Activated naive CD8-positive, alpha-beta T cell treated with anti-CD3 and anti-CD28 coated beads for 36 hours (primary cell): ENCODE measurements at regions not wholly inside any gene's neighbourhood (a gene's known extent, or its start where the extent isn't known, plus 50 kb on each side); places are given as distances from the start of the nearest gene placed in this dataset.

Source experiments
- DNase-seq: peaks from one replicate; pipeline ENCODE4 v3.0.0; 2021
- H3K27ac Mint-ChIP-seq: one replicate; pipeline ENCODE4 v1.8.0; 2022; ENCODE audit warnings: mild to moderate bottlenecking, moderate library complexity, mixed read lengths
- H3K27me3 Mint-ChIP-seq: one replicate; pipeline ENCODE4 v1.8.0; 2022; ENCODE audit warnings: mild to moderate bottlenecking, mixed read lengths
- H3K36me3 Mint-ChIP-seq: one replicate; pipeline ENCODE4 v1.8.0; 2021; ENCODE audit warnings: mild to moderate bottlenecking, mixed read lengths
- H3K4me1 Mint-ChIP-seq: one replicate; pipeline ENCODE4 v1.8.0; 2021; ENCODE audit warnings: mixed read lengths
- H3K4me3 Mint-ChIP-seq: one replicate; pipeline ENCODE4 v1.8.0; 2022; ENCODE audit warnings: mild to moderate bottlenecking, moderate library complexity, mixed read lengths
- H3K9me3 Mint-ChIP-seq: one replicate; pipeline ENCODE4 v1.8.0; 2022; ENCODE audit warnings: mixed read lengths

GRCh38 chr12:20234474-20234873, 133.9 kb upstream of the PDE3A start:
- H3K27ac Mint-ChIP-seq = no peak overlapping the region
- no peak for DNase-seq
- H3K9me3 Mint-ChIP-seq = peaks cover 9% of the 10 kb centered on the region
- no peaks in the 10 kb centered on the region for H3K27me3 Mint-ChIP-seq
- H3K4me3 Mint-ChIP-seq = no peak overlapping the region
- H3K4me1 Mint-ChIP-seq = no peaks in the 10 kb centered on the region
- no peaks in the 10 kb centered on the region for H3K36me3 Mint-ChIP-seq

GRCh38 chr12:20237091-20237490, 131.2 kb upstream of the PDE3A start:
- Mint-ChIP-seq H3K27ac (no peak overlapping the region), H3K4me1 (no peaks in the 10 kb centered on the region), H3K27me3 (no peaks in the 10 kb centered on the region), H3K36me3 (no peaks in the 10 kb centered on the region), H3K9me3 (peaks cover 6% of the 10 kb centered on the region), H3K4me3 (no peak overlapping the region)
- DNase-seq = no peak

- no peak for DNase-seq
- Mint-ChIP-seq H3K27me3 (no peaks in the 10 kb centered on the region), H3K4me1 (no peaks in the 10 kb centered on the region), H3K27ac (no peak overlapping the region), H3K9me3 (peaks cover 7% of the 10 kb centered on the region), H3K36me3 (peaks cover 2% of the 10 kb centered on the region), H3K4me3 (no peak overlapping the region)
Observed at GRCh38 chr12:20245491-20245890, 122.8 kb upstream of the PDE3A start.

- no peak for DNase-seq
- Mint-ChIP-seq H3K27ac (no peak overlapping the region), H3K36me3 (peaks cover 2% of the 10 kb centered on the region), H3K4me1 (no peaks in the 10 kb centered on the region), H3K27me3 (no peaks in the 10 kb centered on the region), H3K9me3 (peaks cover 7% of the 10 kb centered on the region), H3K4me3 (no peak overlapping the region)
Observed at GRCh38 chr12:20248646-20249045, 119.7 kb upstream of the PDE3A start.

- no peak for DNase-seq
- H3K4me1 Mint-ChIP-seq = no peaks in the 10 kb centered on the region
- H3K4me3 Mint-ChIP-seq = no peak overlapping the region
- peaks cover 2% of the 10 kb centered on the region for H3K36me3 Mint-ChIP-seq
- H3K9me3 Mint-ChIP-seq = peaks cover 7% of the 10 kb centered on the region
- H3K27me3 Mint-ChIP-seq = no peaks in the 10 kb centered on the region
- H3K27ac Mint-ChIP-seq = no peak overlapping the region
Observed at GRCh38 chr12:20250761-20251160, 117.6 kb upstream of the PDE3A start.

GRCh38 chr12:20257311-20257710, 111.0 kb upstream of the PDE3A start:
- Mint-ChIP-seq H3K4me3 (no peak overlapping the region), H3K9me3 (no peaks in the 10 kb centered on the region), H3K36me3 (no peaks in the 10 kb centered on the region), H3K27ac (no peak overlapping the region), H3K4me1 (no peaks in the 10 kb centered on the region), H3K27me3 (no peaks in the 10 kb centered on the region)
- DNase-seq = no peak

GRCh38 chr12:20259786-20260185, 108.6 kb upstream of the PDE3A start:
- Mint-ChIP-seq H3K9me3 (no peaks in the 10 kb centered on the region), H3K4me1 (no peaks in the 10 kb centered on the region), H3K4me3 (no peak overlapping the region), H3K27ac (no peak overlapping the region), H3K27me3 (no peaks in the 10 kb centered on the region), H3K36me3 (no peaks in the 10 kb centered on the region)
- DNase-seq = no peak

- DNase-seq = no peak
- H3K4me1 Mint-ChIP-seq = no peaks in the 10 kb centered on the region
- no peaks in the 10 kb centered on the region for H3K9me3 Mint-ChIP-seq
- H3K27ac Mint-ChIP-seq = no peak overlapping the region
- H3K36me3 Mint-ChIP-seq = no peaks in the 10 kb centered on the region
- H3K27me3 Mint-ChIP-seq = no peaks in the 10 kb centered on the region
- H3K4me3 Mint-ChIP-seq = no peak overlapping the region
Observed at GRCh38 chr12:20260851-20261250, 107.5 kb upstream of the PDE3A start.

- H3K4me3 Mint-ChIP-seq = no peak overlapping the region
- H3K4me1 Mint-ChIP-seq = no peaks in the 10 kb centered on the region
- no peak for DNase-seq
- H3K9me3 Mint-ChIP-seq = no peaks in the 10 kb centered on the region
- H3K27ac Mint-ChIP-seq = no peak overlapping the region
- H3K27me3 Mint-ChIP-seq = no peaks in the 10 kb centered on the region
- no peaks in the 10 kb centered on the region for H3K36me3 Mint-ChIP-seq
Observed at GRCh38 chr12:20262119-20262518, 106.2 kb upstream of the PDE3A start.

- Mint-ChIP-seq H3K4me1 (no peaks in the 10 kb centered on the region), H3K27me3 (no peaks in the 10 kb centered on the region), H3K36me3 (no peaks in the 10 kb centered on the region), H3K4me3 (no peak overlapping the region), H3K9me3 (no peaks in the 10 kb centered on the region), H3K27ac (no peak overlapping the region)
- no peak for DNase-seq
Observed at GRCh38 chr12:20264026-20264425, 104.3 kb upstream of the PDE3A start.

- Mint-ChIP-seq H3K4me1 (no peaks in the 10 kb centered on the region), H3K4me3 (no peak overlapping the region), H3K9me3 (no peaks in the 10 kb centered on the region), H3K36me3 (no peaks in the 10 kb centered on the region), H3K27ac (no peak overlapping the region), H3K27me3 (no peaks in the 10 kb centered on the region)
- DNase-seq = no peak
Observed at GRCh38 chr12:20264608-20265114, 103.7 kb upstream of the PDE3A start.

- H3K27me3 Mint-ChIP-seq = no peaks in the 10 kb centered on the region
- H3K4me1 Mint-ChIP-seq = no peaks in the 10 kb centered on the region
- no peak overlapping the region for H3K27ac Mint-ChIP-seq
- no peaks in the 10 kb centered on the region for H3K36me3 Mint-ChIP-seq
- no peaks in the 10 kb centered on the region for H3K9me3 Mint-ChIP-seq
- no peak for DNase-seq
- no peak overlapping the region for H3K4me3 Mint-ChIP-seq
Observed at GRCh38 chr12:20268121-20268732, 100.1 kb upstream of the PDE3A start.

- Mint-ChIP-seq H3K9me3 (no peaks in the 10 kb centered on the region), H3K27me3 (no peaks in the 10 kb centered on the region), H3K36me3 (no peaks in the 10 kb centered on the region), H3K4me3 (no peak overlapping the region), H3K4me1 (no peaks in the 10 kb centered on the region), H3K27ac (no peak overlapping the region)
- DNase-seq = no peak
Observed at GRCh38 chr12:20268771-20269170, 99.6 kb upstream of the PDE3A start.

- Mint-ChIP-seq H3K4me1 (no peaks in the 10 kb centered on the region), H3K27ac (no peak overlapping the region), H3K9me3 (no peaks in the 10 kb centered on the region), H3K36me3 (no peaks in the 10 kb centered on the region), H3K4me3 (no peak overlapping the region), H3K27me3 (no peaks in the 10 kb centered on the region)
- no peak for DNase-seq
Observed at GRCh38 chr12:20269337-20270067, 98.8 kb upstream of the PDE3A start.

GRCh38 chr12:20270557-20270956, 97.8 kb upstream of the PDE3A start:
- Mint-ChIP-seq H3K9me3 (no peaks in the 10 kb centered on the region), H3K4me3 (no peak overlapping the region), H3K36me3 (no peaks in the 10 kb centered on the region), H3K4me1 (no peaks in the 10 kb centered on the region), H3K27ac (no peak overlapping the region), H3K27me3 (no peaks in the 10 kb centered on the region)
- no peak for DNase-seq

GRCh38 chr12:20272161-20272560, 96.2 kb upstream of the PDE3A start:
- no peak for DNase-seq
- Mint-ChIP-seq H3K4me1 (no peaks in the 10 kb centered on the region), H3K27me3 (no peaks in the 10 kb centered on the region), H3K36me3 (no peaks in the 10 kb centered on the region), H3K27ac (no peak overlapping the region), H3K4me3 (no peak overlapping the region), H3K9me3 (no peaks in the 10 kb centered on the region)
